ENCODE measurements at regions not wholly inside any gene's neighbourhood (a gene's known extent, or its start where the extent isn't known, plus 50 kb on each side); places are given as distances from the start of the nearest gene placed in this dataset.
"Not testable (repeated sequence)": the region's sequence is repeated elsewhere in the genome, so short reads cannot be mapped to it uniquely, and the experiment has no call there.

- Histone ChIP-seq H3K4me1 (ENCODE audit: insufficient read depth, low read length) (no peaks in the 10 kb centered on the region), H3K9me3 (ENCODE audit: low read depth, low read length) (no peaks in the 10 kb centered on the region), H3K27me3 (ENCODE audit: insufficient read depth, low read length) (no peaks in the 10 kb centered on the region), H3K4me3 (ENCODE audit: low read length) (no peak overlapping the region)
Measured at GRCh38 chr1:94362466-94363058, 55.6 kb upstream of the ABCD3 start.

DNA sequence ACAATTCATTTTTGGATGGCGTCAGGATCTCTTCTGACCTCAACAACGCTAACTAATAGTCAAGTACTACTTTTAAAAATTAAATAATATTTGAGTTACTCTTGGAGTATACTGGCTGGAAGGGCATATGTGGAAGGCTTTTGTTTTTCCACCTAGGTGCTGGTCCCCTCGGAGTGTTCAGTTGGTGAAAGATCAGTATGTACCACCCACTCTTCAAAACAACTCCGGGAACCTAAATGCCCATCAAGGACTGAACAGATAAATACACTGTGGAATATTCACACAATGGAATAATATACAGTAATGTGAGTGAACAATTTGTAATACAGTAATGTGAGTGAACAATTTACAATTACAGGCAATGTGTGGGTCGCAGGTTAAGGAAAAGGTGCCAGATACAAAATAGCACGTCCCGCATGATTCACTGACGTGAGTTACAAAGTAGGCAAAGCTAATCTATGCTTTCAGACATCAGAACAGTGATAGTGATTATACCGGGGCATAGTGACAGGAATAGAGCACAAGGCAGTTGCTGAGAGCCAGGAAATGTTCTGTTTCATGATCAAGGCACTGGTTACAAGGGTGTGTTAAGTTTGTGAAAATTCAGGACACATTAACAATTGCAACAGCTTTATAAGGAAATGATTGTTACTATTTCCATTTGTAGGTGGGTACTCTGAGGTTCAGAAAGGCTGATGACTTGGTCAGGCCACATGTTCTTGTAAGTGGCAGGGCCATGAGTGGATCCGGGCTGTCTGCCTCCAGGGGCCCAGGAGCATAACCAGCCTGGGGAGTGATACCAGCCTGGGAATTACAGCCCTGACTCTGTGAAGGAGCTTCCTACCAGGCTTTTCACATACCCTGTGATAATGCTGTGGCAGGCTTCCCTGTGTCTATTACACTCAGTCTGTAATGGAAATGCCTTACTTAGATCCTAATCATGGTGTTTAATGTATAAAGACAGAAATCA, 59.3 kb upstream of the ABCD3 start:
- Histone ChIP-seq H3K9me3 (ENCODE audit: low read depth, low read length) (no peaks in the 10 kb centered on the region), H3K4me1 (ENCODE audit: insufficient read depth, low read length) (no peaks in the 10 kb centered on the region), H3K27me3 (ENCODE audit: insufficient read depth, low read length) (no peaks in the 10 kb centered on the region), H3K4me3 (ENCODE audit: low read length) (no peak overlapping the region)

DNA sequence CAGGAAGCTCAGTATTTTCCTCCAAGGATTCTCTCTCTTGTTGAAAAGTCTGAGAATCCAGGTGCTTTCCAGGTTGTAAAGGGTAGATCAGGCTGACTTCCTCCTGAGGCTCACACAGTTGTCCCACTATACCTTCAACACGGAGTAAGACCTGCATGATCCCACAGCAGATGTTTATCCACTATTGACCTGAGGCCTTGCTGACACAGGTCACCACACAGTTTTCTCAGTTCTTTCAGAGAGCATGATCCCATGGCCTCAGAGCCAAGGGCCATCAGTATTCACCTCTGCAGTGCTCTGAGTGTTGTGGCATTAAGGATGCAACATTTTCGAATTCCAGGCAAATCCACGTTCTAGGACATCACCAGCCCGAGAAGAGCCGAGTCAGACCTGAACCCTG, 60.5 kb upstream of the ABCD3 start:
- Histone ChIP-seq H3K9me3 (ENCODE audit: low read depth, low read length) (no peaks in the 10 kb centered on the region), H3K4me3 (ENCODE audit: low read length) (no peak overlapping the region), H3K27me3 (ENCODE audit: insufficient read depth, low read length) (no peaks in the 10 kb centered on the region), H3K4me1 (ENCODE audit: insufficient read depth, low read length) (no peaks in the 10 kb centered on the region)

DNA sequence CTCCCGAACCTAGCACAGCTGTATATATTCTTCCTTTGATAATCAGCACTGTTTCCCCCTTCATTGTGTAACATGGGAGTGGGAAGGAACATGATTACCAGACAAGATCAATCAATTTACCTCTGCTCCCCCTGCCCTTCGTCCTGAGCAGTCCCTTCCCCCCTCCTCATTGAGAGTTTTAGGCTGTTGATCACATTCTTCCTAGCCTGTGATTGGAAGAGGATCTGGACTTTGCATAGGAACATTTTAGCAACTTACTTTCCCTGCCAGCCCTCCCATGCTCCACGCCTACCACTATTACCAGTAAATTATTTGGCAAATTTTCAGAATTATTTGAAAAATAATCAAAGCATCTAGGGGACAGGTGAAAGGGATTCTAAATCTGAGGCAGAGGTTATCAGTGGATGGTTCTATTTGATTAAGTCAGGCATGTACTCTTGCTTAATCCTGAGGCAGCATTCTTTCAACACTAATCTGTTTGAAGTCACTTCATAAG, 62.7 kb upstream of the ABCD3 start:
- Histone ChIP-seq H3K27me3 (ENCODE audit: insufficient read depth, low read length) (no peaks in the 10 kb centered on the region), H3K4me1 (ENCODE audit: insufficient read depth, low read length) (no peaks in the 10 kb centered on the region), H3K4me3 (ENCODE audit: low read length) (no peak overlapping the region), H3K9me3 (ENCODE audit: low read depth, low read length) (no peaks in the 10 kb centered on the region)

- Histone ChIP-seq H3K4me3 (ENCODE audit: low read length) (no peak overlapping the region), H3K9me3 (ENCODE audit: low read depth, low read length) (no peaks in the 10 kb centered on the region), H3K4me1 (ENCODE audit: insufficient read depth, low read length) (no peaks in the 10 kb centered on the region), H3K27me3 (ENCODE audit: insufficient read depth, low read length) (no peaks in the 10 kb centered on the region)
Measured at GRCh38 chr1:94351481-94351880, 66.7 kb upstream of the ABCD3 start.

- Histone ChIP-seq H3K9me3 (ENCODE audit: low read depth, low read length) (no peaks in the 10 kb centered on the region), H3K27me3 (ENCODE audit: insufficient read depth, low read length) (no peaks in the 10 kb centered on the region), H3K4me1 (ENCODE audit: insufficient read depth, low read length) (peaks cover 2% of the 10 kb centered on the region), H3K4me3 (ENCODE audit: low read length) (no peak overlapping the region)
Measured at GRCh38 chr1:94350350-94350924, 67.8 kb upstream of the ABCD3 start.

DNA sequence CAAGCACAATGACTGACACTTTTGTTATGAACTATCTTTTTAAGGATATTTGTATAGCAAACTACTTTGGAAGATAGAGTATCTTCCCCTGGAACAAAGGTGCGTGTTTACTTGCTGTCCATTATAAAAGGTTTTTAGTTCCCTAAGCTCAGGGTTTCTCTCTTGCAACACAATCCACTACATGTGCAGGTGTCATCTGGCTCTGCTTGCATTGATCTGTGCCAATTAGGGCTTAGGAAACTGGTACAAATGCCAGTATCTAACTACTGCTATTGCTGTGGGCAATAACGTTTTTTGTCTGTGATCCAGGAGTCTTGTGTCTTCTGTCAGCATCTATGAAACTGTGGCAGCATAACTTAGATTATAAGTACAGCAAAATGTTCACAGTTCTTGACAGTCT, 68.3 kb upstream of the ABCD3 start:
- Histone ChIP-seq H3K27me3 (ENCODE audit: insufficient read depth, low read length) (no peaks in the 10 kb centered on the region), H3K4me1 (ENCODE audit: insufficient read depth, low read length) (peaks cover 7% of the 10 kb centered on the region), H3K4me3 (ENCODE audit: low read length) (no peak overlapping the region), H3K9me3 (ENCODE audit: low read depth, low read length) (no peaks in the 10 kb centered on the region)

DNA sequence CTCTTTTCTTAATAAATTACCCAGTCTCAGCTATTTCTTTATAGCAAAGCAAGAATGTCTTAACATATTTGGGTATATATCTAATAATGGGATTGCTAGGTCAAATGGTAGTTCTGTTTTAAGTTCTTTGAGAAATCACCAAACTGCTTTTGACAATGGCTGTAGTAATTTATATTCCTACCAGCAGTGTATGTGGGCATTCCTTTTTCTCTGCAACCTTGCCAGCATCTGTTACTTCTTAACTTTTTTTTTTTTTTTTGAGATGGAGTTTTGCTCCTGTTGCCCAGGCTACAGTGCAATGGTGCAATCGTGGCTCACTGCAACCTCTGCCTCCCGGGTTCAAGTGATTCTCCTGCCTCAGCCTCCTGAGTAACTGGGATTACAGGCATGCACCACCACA, 69.8 kb upstream of the ABCD3 start:
- peaks cover 12% of the 10 kb centered on the region for H3K4me1 ChIP-seq (ENCODE audit: insufficient read depth, low read length)
- H3K27me3 ChIP-seq (ENCODE audit: insufficient read depth, low read length); H3K9me3 ChIP-seq (ENCODE audit: low read depth, low read length); H3K4me3 ChIP-seq (ENCODE audit: low read length): not testable (repeated sequence)

DNA sequence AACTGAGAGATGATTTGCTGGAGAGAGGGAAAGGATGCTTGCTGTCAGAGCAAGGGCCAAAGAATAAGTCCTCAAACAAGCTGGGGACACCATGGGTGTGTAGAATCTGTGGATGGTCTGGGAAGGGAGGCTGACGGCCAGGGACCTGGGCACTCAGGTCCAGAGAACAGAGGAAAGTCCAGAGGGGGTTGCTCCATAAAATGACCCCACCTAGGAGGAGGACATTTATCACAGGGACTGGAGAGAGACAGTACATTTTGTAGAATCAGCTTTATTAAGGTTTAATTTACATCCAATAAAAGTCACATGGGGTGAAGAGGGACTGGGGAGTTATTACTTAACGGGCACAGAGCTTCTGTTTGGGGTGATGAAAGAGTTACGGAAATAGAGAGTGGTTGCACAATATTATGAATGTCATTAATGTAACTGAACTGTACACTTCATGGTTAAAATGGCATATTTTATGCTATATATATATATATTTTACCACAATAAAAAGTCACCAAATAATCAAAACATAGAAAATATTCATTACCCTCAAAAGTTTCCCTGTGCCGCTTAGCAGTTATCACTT, 73.0 kb upstream of the ABCD3 start:
- Histone ChIP-seq H3K27me3 (ENCODE audit: insufficient read depth, low read length) (no peaks in the 10 kb centered on the region), H3K4me3 (ENCODE audit: low read length) (no peak overlapping the region), H3K4me1 (ENCODE audit: insufficient read depth, low read length) (peaks cover 12% of the 10 kb centered on the region)

DNA sequence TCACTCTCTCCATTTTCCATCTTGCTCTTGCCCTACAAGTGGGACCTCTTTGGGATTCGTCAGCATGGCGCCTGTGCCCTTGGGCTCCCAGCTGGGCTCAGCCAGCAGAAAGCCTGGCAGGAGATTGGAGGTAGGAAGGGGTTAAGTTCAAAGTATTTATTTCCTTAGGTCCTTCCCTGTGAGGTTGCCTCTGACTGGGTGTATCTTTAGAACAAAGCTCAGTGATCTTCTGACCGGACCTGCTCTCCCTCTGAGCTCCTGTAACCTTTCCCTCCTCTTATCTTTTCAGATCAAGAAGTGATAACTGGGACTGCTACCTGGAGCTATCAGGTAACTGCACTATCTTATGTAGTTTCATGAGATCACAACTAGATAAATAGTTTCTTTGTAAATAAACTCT, 75.8 kb upstream of the ABCD3 start:
- Histone ChIP-seq H3K27me3 (ENCODE audit: insufficient read depth, low read length) (no peaks in the 10 kb centered on the region), H3K9me3 (ENCODE audit: low read depth, low read length) (no peaks in the 10 kb centered on the region), H3K4me1 (ENCODE audit: insufficient read depth, low read length) (peaks cover 28% of the 10 kb centered on the region), H3K4me3 (ENCODE audit: low read length) (no peak overlapping the region)

More for the DNA sequence above, 73.0 kb upstream of the ABCD3 start:
- H3K9me3 ChIP-seq (ENCODE audit: low read depth, low read length), result no peaks in the 10 kb centered on the region

DNA sequence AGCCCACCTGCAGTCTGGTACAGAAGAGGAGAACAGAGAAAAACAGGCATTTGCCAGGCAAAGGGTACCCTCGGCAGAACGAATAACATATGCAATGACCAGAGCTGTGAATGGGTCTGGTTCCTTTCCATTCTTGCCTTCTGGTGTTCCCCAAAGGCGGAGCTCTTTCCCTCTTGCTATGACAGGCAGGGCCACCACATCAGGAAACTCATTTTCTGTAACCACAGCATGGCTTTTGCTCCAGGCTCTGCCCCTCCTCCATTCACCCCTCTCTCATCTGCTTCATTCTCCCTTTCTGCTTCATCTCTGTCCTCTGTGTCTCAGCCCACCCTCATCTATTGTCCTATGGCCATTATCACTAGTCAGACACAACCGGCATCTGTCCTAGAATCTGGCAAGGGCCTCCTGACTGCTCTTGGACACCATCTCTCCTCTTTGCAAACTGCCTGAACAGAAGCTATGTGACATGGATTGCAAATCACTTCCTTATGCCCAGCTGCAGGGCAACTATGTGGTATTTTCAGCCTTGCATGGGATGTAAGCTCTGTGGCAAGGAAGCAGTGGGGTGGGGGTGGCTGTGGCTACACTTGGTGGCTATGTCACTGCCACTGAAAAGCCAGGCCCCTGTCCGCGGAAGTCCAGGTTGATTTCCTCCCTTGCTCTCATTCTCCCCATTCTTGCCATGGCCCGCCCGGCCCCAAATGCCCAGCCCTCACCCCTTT, 78.8 kb upstream of the ABCD3 start:
- H3K27me3 ChIP-seq (ENCODE audit: insufficient read depth, low read length), result no peaks in the 10 kb centered on the region
- H3K9me3 ChIP-seq (ENCODE audit: low read depth, low read length), result no peaks in the 10 kb centered on the region
- H3K4me3 ChIP-seq (ENCODE audit: low read length), result no peak overlapping the region
- peaks cover 16% of the 10 kb centered on the region for H3K4me1 ChIP-seq (ENCODE audit: insufficient read depth, low read length)

DNA sequence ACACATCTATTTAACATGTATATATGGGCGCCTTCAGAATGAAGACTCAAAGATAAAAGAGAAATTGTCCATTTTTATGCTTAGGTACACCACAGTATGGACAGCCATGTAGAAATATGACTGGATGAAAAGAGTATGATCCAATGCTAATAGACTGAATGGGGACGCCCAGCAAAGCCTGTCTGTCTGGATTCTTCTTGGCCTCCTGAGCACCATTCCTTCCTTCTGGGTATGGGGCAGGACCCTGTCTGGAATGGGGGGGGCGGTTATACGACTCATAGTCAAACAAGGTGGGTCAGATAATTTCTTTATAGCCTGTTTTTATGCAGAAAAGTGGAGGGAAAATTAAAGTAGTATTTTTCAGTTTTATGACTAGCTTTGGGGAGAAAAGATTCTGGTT, 81.2 kb upstream of the ABCD3 start:
- peaks cover 16% of the 10 kb centered on the region for H3K4me1 ChIP-seq (ENCODE audit: insufficient read depth, low read length)
- H3K9me3 ChIP-seq (ENCODE audit: low read depth, low read length), result no peaks in the 10 kb centered on the region
- H3K27me3 ChIP-seq (ENCODE audit: insufficient read depth, low read length), result no peaks in the 10 kb centered on the region
- H3K4me3 ChIP-seq (ENCODE audit: low read length), result no peak overlapping the region

DNA sequence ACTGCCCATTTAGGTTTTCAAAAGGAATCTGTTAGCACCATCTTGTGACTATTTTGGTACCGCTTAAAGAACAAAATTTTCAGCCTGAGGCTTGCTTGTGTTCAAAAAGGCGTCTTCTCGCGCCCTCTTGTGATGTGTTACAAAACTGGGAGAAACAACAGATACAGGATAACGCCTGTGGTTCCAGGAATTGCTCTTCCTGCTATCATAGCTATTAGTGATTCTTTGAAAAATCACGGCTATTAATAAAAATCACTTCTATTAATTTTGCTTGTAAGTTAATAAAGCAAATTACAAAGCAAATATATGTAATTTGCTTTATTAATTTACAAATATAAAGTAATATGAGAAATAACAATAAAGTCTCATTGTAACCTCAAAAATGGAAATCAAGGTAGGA, 82.2 kb upstream of the ABCD3 start:
- no peaks in the 10 kb centered on the region for H3K9me3 ChIP-seq (ENCODE audit: low read depth, low read length)
- peaks cover 16% of the 10 kb centered on the region for H3K4me1 ChIP-seq (ENCODE audit: insufficient read depth, low read length)
- no peak overlapping the region for H3K4me3 ChIP-seq (ENCODE audit: low read length)
- no peaks in the 10 kb centered on the region for H3K27me3 ChIP-seq (ENCODE audit: insufficient read depth, low read length)

DNA sequence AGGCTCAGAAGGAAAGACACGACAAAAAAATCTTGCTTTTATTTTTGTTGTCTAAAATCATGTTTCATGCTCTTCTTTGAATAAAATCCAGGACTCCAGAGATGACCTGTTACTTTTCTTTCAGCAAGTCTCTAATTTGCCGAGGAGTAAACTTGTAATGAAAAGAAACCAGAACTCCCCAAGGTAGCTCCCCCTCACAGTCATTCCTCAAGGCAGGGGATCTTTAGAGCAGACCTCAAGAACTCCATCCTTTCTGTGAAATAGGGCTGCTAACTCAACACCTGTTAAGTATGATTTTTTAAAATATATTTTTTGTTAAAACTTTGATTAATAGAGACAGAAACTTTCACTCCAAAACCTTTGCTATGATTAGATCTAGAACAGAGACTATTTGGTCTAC, 82.7 kb upstream of the ABCD3 start:
- Histone ChIP-seq H3K9me3 (ENCODE audit: low read depth, low read length) (no peaks in the 10 kb centered on the region), H3K4me1 (ENCODE audit: insufficient read depth, low read length) (peaks cover 16% of the 10 kb centered on the region), H3K4me3 (ENCODE audit: low read length) (no peak overlapping the region), H3K27me3 (ENCODE audit: insufficient read depth, low read length) (peaks cover 4% of the 10 kb centered on the region)

GRCh38 chr1:94334764-94335163, 83.4 kb upstream of the ABCD3 start:
- H3K4me1 ChIP-seq (ENCODE audit: insufficient read depth, low read length), result peaks cover 13% of the 10 kb centered on the region

More at GRCh38 chr1:94334764-94335163, 83.4 kb upstream of the ABCD3 start:
- Histone ChIP-seq H3K9me3 (ENCODE audit: low read depth, low read length) (no peaks in the 10 kb centered on the region), H3K27me3 (ENCODE audit: insufficient read depth, low read length) (peaks cover 4% of the 10 kb centered on the region), H3K4me3 (ENCODE audit: low read length) (no peak overlapping the region)

Measured in mononuclear cell (primary cell).